Central memory CD8-positive, alpha-beta T cell (primary cell): ENCODE measurements at regions not wholly inside any gene's neighbourhood (a gene's known extent, or its start where the extent isn't known, plus 50 kb on each side); places are given as distances from the start of the nearest gene placed in this dataset.
"Not testable (repeated sequence)": the region's sequence is repeated elsewhere in the genome, so short reads cannot be mapped to it uniquely, and the experiment has no call there.

Experiments
- ATAC-seq: fragments of 150-1000 bp; cut with Tn5 transposase; replicated peaks from 2 replicates; pipeline ENCODE4 v1.10.0; 2022; ENCODE audit warnings: mild to moderate bottlenecking, moderate FRiP score, moderate number of reproducible peaks; ENCODE audit not compliant: poor library complexity, severe bottlenecking; ENCODE audit errors: extremely low read depth
- DNase-seq, 2 donors: peaks; one replicate each; pipeline ENCODE4 v3.0.0; 2021; ENCODE audit warnings: low spot score in 2 of 2
- H3K27ac Mint-ChIP-seq: one replicate; pipeline ENCODE4 v1.8.0; 2022; ENCODE audit warnings: low read depth, mild to moderate bottlenecking, moderate library complexity, mixed read lengths
- H3K27me3 Mint-ChIP-seq: one replicate; pipeline ENCODE4 v1.8.0; 2022; ENCODE audit warnings: mixed read lengths
- H3K36me3 Mint-ChIP-seq: one replicate; pipeline ENCODE4 v1.8.0; 2022; ENCODE audit warnings: mild to moderate bottlenecking, moderate library complexity, mixed read lengths; ENCODE audit not compliant: insufficient read depth
- H3K4me1 Mint-ChIP-seq: one replicate; pipeline ENCODE4 v1.8.0; 2022; ENCODE audit warnings: mixed read lengths
- H3K4me3 Mint-ChIP-seq: one replicate; pipeline ENCODE4 v1.8.0; 2022; ENCODE audit warnings: mild to moderate bottlenecking, moderate library complexity, mixed read lengths
- H3K9me3 Mint-ChIP-seq: one replicate; pipeline ENCODE4 v1.8.0; 2022; ENCODE audit warnings: mixed read lengths

- Mint-ChIP-seq H3K27me3 (no peaks in the 10 kb centered on the region), H3K4me1 (no peaks in the 10 kb centered on the region), H3K9me3 (peaks cover 33% of the 10 kb centered on the region), H3K27ac (no peak overlapping the region), H3K36me3 (peaks cover 2% of the 10 kb centered on the region), H3K4me3 (no peak overlapping the region)
- ATAC-seq (no peak), DNase-seq (no peak)
These were observed 241.6 kb downstream of the LRIG3 start for GRCh38 chr12:58678753-58679152.

- ATAC-seq (no peak), DNase-seq (no peak)
- H3K27me3 Mint-ChIP-seq: no peaks in the 10 kb centered on the region
- H3K27ac Mint-ChIP-seq: no peak overlapping the region
- no peak overlapping the region for H3K4me3 Mint-ChIP-seq
- H3K4me1 Mint-ChIP-seq: no peaks in the 10 kb centered on the region
- peaks cover 28% of the 10 kb centered on the region for H3K9me3 Mint-ChIP-seq
- H3K36me3 Mint-ChIP-seq: peaks cover 2% of the 10 kb centered on the region
These were observed 238.6 kb downstream of the LRIG3 start for GRCh38 chr12:58681730-58682129.

- no peak overlapping the region for H3K27ac Mint-ChIP-seq
- no peaks in the 10 kb centered on the region for H3K27me3 Mint-ChIP-seq
- ATAC-seq: no peak
- no peak overlapping the region for H3K4me3 Mint-ChIP-seq
- no peaks in the 10 kb centered on the region for H3K36me3 Mint-ChIP-seq
- H3K4me1 Mint-ChIP-seq: no peaks in the 10 kb centered on the region
- DNase-seq: no peak
- H3K9me3 Mint-ChIP-seq: peaks cover 23% of the 10 kb centered on the region
These were observed 225.0 kb downstream of the LRIG3 start for GRCh38 chr12:58695263-58695662.

GRCh38 chr12:58701536-58701935 lies 218.8 kb downstream of the LRIG3 start:
- Mint-ChIP-seq H3K9me3 (peaks cover 12% of the 10 kb centered on the region), H3K4me3 (no peak overlapping the region), H3K27ac (no peak overlapping the region), H3K36me3 (no peaks in the 10 kb centered on the region), H3K4me1 (no peaks in the 10 kb centered on the region), H3K27me3 (no peaks in the 10 kb centered on the region)
- ATAC-seq (no peak), DNase-seq (no peak)

- H3K4me3 Mint-ChIP-seq: no peak overlapping the region
- H3K27ac Mint-ChIP-seq: no peak overlapping the region
- no peaks in the 10 kb centered on the region for H3K4me1 Mint-ChIP-seq
- DNase-seq: no peak
- H3K36me3 Mint-ChIP-seq: no peaks in the 10 kb centered on the region
- H3K27me3 Mint-ChIP-seq: no peaks in the 10 kb centered on the region
- peaks cover 28% of the 10 kb centered on the region for H3K9me3 Mint-ChIP-seq
- ATAC-seq: no peak
These were observed 216.4 kb downstream of the LRIG3 start for GRCh38 chr12:58703866-58704265.

- not testable (repeated sequence) for ATAC-seq, H3K36me3 Mint-ChIP-seq, H3K27me3 Mint-ChIP-seq, H3K4me3 Mint-ChIP-seq, H3K4me1 Mint-ChIP-seq, H3K27ac Mint-ChIP-seq, DNase-seq
- peaks cover 32% of the 10 kb centered on the region for H3K9me3 Mint-ChIP-seq
These were observed 215.5 kb downstream of the LRIG3 start for GRCh38 chr12:58704770-58705169.

- H3K27ac Mint-ChIP-seq: no peak overlapping the region
- H3K27me3 Mint-ChIP-seq: no peaks in the 10 kb centered on the region
- DNase-seq: no peak
- peaks cover 41% of the 10 kb centered on the region for H3K9me3 Mint-ChIP-seq
- H3K4me3 Mint-ChIP-seq: no peak overlapping the region
- no peaks in the 10 kb centered on the region for H3K4me1 Mint-ChIP-seq
- H3K36me3 Mint-ChIP-seq: no peaks in the 10 kb centered on the region
- ATAC-seq: no peak
These were observed 209.4 kb downstream of the LRIG3 start for GRCh38 chr12:58710901-58711300.

- no peak for DNase-seq
- ATAC-seq: no peak
- H3K27me3 Mint-ChIP-seq: no peaks in the 10 kb centered on the region
These were observed 208.3 kb downstream of the LRIG3 start for GRCh38 chr12:58711974-58712373.

GRCh38 chr12:58712976-58713375 lies 207.3 kb downstream of the LRIG3 start:
- no peaks in the 10 kb centered on the region for H3K27me3 Mint-ChIP-seq
- DNase-seq: no peak
- H3K9me3 Mint-ChIP-seq: peaks cover 38% of the 10 kb centered on the region
- no peak overlapping the region for H3K4me3 Mint-ChIP-seq
- no peaks in the 10 kb centered on the region for H3K4me1 Mint-ChIP-seq
- no peaks in the 10 kb centered on the region for H3K36me3 Mint-ChIP-seq
- no peak for ATAC-seq
- no peak overlapping the region for H3K27ac Mint-ChIP-seq

More at GRCh38 chr12:58711974-58712373, 208.3 kb downstream of the LRIG3 start:
- no peaks in the 10 kb centered on the region for H3K4me1 Mint-ChIP-seq
- peaks cover 38% of the 10 kb centered on the region for H3K9me3 Mint-ChIP-seq
- no peak overlapping the region for H3K4me3 Mint-ChIP-seq
- no peak overlapping the region for H3K27ac Mint-ChIP-seq
- no peaks in the 10 kb centered on the region for H3K36me3 Mint-ChIP-seq

GRCh38 chr12:58719161-58719560 lies 201.1 kb downstream of the LRIG3 start:
- no peak overlapping the region for H3K4me3 Mint-ChIP-seq
- H3K27ac Mint-ChIP-seq: no peak overlapping the region
- ATAC-seq (no peak), DNase-seq (no peak)
- H3K4me1 Mint-ChIP-seq: no peaks in the 10 kb centered on the region
- no peaks in the 10 kb centered on the region for H3K36me3 Mint-ChIP-seq
- H3K27me3 Mint-ChIP-seq: no peaks in the 10 kb centered on the region
- H3K9me3 Mint-ChIP-seq: peaks cover 16% of the 10 kb centered on the region

- DNase-seq (no peak), ATAC-seq (no peak)
- H3K4me3 Mint-ChIP-seq: no peak overlapping the region
- H3K4me1 Mint-ChIP-seq: no peaks in the 10 kb centered on the region
- H3K27me3 Mint-ChIP-seq: no peaks in the 10 kb centered on the region
- no peak overlapping the region for H3K27ac Mint-ChIP-seq
- H3K9me3 Mint-ChIP-seq: peaks cover 22% of the 10 kb centered on the region
- H3K36me3 Mint-ChIP-seq: no peaks in the 10 kb centered on the region
These were observed 199.9 kb downstream of the LRIG3 start for GRCh38 chr12:58720421-58720820.

GRCh38 chr12:58725400-58726105 lies 194.8 kb downstream of the LRIG3 start:
- DNase-seq (no peak), ATAC-seq (no peak)
- no peaks in the 10 kb centered on the region for H3K4me1 Mint-ChIP-seq
- no peak overlapping the region for H3K4me3 Mint-ChIP-seq
- no peaks in the 10 kb centered on the region for H3K27me3 Mint-ChIP-seq
- no peaks in the 10 kb centered on the region for H3K36me3 Mint-ChIP-seq
- H3K9me3 Mint-ChIP-seq: peaks cover 13% of the 10 kb centered on the region
- H3K27ac Mint-ChIP-seq: no peak overlapping the region

GRCh38 chr12:58727521-58727920 lies 192.8 kb downstream of the LRIG3 start:
- DNase-seq (no peak), ATAC-seq (no peak)
- H3K4me1 Mint-ChIP-seq: no peaks in the 10 kb centered on the region
- H3K9me3 Mint-ChIP-seq: peaks cover 17% of the 10 kb centered on the region
- H3K27ac Mint-ChIP-seq: no peak overlapping the region
- H3K4me3 Mint-ChIP-seq: no peak overlapping the region
- no peaks in the 10 kb centered on the region for H3K27me3 Mint-ChIP-seq
- no peaks in the 10 kb centered on the region for H3K36me3 Mint-ChIP-seq
